Activated CD8-positive, alpha-beta memory T cell treated with anti-CD3 and anti-CD28 coated beads for 4 hours (primary cell): ENCODE measurements at regions not wholly inside any gene's neighbourhood (a gene's known extent, or its start where the extent isn't known, plus 50 kb on each side); places are given as distances from the start of the nearest gene placed in this dataset.

Experiments
- DNase-seq, 2 donors: peaks; one replicate each; pipeline ENCODE4 v3.0.0-alpha.2; 2020; ENCODE audit warnings: low read depth in 2 of 2

DNA sequence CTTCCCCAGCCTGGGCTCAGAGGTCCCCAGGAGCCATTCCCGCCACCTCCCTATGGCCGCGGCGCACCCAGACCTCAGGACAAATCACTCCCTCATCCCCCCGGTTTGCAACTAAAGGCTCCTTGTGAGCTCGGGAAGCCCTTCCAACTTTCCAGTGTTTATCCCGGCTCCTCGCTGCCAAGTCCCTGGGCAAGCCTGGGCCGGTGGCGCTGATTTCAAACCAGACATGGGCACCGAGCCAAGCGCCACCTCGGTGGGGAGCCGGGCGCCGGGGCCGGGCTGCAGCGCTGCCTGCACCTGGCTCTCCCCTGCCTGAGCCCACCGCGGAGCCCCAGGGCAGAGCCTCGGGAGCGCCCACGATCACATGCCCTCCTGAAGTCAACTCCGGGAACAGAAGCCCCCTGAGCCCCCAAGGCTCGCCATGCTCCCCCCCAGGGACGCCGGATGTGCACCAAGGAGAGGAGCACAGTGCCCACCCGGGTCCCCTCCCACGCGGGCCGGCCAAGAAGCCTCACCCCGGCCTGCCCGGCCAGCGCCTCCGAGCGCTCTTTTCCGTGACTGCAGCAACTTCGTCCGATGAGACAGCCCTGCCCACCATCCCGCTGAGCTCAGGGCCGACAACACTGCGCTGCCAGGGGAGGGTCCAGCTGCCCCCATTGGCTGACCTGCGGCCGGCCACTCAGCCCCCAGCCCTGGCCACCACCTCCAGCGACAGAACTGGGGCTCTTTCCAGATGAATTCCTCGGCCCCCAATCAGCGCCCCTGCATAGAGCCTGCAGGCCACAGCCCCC, 50.0 kb downstream of the NCOR2 start:
- DNase-seq, result no peak

DNA sequence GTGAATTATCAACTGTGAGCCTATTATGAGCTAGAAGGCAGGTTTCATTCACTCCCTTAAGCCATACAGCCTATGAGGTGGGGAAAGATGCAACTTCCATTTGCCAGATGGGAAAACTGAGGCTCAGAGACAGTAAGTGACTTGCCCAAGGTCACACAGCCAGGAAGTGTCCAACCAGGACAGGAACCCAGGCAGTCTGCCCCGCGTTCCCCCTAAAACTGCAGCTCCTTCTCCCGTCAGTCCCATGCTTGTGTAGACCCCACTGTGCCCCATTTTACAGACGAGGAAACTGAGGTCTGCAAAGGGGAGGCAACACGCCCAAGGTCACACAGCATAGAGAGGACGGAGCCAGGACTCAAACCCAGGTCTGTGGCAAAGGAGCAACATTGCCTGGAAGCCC, 50.6 kb downstream of the NCOR2 start:
- no peak for DNase-seq

DNA sequence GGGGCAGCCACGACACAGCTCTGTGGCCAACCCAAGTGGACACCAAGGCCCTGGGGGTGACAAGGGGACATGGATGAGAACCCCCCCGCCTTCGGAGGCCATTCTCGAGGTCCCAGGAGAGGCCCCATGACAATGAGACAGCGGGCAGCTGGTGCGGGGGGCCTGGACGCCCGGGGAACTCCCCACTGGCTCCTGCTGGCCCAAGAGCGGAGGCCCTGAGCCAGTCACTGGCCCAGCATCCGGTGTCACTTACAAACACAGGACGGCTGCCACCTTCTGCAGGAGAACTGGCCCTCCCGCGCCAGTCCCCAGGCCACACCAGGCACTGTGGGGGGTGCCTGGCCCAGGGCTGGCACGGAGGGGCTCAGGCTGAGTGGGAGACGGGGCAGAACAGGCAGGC, 51.4 kb downstream of the NCOR2 start:
- no peak for DNase-seq

DNA sequence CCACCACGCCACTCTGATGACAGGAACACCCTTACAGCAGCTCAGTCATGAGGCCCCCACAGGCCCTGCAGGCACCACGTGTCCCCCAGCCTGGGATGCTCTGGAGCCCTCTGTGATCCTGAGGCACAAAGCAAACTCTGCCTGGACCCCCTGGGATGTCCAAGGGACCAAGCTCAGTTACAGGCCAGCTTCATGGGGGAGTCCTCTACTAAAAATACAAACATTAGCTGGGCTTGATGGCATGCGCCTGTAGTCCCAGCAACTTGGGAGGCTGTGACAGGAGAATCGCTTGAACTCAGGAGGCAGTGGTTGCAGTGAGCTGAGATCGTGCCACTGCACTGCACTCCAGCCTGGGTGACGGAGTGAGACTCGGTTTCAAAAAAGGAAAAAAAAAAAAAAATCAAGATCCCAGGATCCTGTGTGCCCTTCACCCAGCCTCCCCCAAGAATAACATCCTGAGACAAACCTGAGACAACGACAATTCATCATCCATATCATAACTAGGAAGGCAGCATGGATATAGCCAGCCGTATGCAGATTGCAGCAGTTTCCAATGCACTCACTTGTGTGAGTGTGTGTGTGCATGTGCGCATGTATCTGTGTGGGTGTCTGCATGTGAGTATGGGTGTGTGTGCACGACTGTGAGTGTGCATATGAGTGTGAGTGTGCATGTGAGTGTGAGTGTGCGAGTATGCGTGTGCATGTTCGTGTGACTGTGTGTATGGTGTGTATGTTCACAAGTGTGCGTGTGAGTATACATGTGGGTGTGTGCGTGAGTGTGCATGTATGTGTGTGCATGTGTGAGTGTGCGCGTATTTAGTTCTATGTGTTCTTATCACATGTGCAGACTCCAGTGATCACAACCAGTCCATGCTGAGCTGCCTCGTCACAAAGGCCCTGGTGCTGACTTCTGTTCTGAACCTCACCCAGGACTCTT, 52.1 kb downstream of the NCOR2 start:
- DNase-seq, result no peak

DNA sequence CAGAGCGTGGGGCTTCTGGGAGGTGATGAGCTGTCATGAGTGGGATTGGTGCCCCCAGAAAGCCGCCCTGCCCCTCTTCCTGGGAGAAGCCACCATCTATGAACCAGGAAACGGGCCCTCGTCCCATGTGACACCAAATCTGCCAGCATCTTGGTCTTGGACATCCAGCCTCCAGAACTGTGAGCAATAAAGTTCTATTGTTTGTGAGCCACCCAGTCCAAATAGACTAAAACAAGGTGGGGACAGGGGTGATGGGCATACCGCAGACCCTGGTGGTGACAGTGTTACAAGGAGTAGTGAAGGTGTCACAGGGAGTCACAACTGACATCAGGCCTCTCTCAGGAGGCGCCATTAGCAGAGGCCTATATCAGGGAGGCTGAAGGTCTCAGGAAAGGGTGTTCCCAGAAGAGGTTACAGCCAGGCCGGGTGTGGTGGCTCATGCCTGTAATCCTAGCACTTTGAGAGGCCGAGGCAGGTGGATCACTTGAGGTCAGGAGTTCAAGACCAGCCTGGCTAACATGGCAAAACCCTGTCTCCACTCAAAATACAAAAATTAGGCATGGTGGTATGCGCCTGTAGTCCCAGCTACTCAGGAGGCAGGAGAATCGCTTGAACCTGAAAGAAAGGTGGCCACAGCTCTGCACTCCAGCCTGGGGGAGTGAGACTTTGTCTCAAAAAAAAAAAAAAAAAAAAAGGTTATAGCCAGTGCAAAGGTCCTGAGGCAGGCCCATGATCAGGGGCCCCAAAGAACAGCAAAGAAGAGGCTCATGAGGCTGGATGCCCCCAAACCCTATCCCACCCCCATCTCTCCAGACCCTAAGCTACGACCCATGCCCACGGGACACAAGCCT, 53.0 kb downstream of the NCOR2 start:
- no peak for DNase-seq

DNA sequence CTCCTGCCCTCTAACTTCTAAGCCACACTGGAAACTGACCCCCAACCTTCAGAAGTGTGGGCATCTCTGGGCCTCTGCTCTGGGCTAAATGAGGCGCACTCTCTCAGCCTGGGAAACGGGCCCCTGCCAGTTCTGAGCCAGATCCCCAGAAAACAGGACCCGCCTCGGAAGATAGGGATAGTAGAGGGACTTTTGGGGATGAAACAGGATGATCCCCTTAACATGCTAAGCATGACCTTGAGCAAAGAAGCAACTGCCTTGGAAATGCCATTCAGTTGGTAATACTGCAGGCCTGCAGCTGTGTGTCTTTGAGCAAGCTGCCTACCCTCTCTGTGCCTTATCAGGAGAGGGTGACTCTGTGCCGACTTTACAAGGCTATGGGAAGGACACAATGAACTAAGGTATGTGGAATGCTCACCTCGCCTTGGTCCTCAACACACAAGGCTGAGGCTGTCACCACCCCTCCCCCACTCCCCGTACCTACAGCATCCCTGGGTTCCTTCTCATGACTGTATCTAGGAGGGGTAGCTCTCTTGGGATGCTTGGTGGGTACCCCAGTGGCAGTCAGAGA, 54.0 kb downstream of the NCOR2 start:
- DNase-seq, result no peak

DNA sequence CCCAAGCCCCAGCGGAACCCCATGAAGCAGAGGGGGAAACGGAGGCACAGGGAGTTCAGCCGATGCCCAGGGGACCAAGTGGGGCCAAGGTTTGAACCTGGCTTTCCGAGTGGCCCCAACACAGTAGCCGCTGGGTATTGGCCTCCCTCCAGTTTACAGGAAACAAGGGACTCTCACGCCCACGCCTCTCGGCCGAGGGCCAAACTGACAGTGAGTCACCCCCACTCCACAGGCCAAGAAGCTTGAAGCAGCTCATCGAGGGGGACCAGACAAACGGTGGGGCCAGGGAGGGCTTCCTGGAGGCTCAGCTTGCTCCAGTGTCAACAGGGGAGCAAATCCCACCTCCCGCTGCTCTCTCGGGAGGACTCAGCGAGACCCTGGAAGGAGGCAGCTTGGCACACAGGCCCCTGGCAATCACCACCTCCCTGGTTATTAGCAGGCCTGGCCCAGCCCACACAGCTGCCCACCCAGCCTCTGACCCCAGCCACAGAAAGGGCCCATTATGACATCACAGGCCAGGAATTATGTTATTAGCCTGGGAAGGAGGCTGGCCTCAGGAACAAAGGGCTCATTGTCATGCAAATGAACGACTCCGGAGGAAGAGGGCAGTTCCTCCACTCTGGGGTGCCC, 54.6 kb downstream of the NCOR2 start:
- no peak for DNase-seq

DNA sequence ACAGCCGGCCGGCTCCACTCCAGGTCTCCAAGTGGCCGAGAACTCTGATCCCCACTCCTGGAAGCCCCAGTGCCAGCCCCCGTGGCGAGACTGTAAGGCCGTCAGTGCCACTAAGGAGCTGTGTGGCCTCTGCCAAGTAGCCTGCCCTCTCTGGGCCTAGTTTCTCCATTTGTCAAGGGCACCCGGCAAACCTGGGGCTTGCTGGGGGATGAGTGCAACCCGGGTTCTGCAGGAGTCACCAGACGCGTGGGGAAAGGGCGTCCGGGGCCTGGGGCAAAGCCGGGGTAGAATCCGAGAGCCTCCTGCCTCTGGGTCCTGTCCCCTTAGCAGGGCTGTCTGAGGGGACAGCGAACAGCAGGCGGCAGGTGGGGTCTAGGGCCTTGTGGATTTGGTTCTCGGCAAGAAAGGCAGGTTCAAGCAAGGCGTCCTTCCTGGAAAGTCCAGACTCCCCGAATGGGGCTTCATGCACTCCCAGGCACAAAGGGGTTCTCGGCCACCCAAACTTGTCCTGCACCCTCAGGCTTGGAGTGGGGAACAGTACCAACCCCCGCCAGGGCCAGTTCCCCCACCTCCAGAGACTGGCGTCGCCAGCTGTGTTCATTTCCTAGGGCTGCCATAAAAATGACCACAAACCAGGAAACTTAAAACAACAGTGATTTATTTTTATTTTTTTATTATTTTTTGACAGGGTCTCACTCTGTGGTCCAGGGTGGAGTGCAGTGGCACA, 56.0 kb downstream of the NCOR2 start:
- no peak for DNase-seq

DNA sequence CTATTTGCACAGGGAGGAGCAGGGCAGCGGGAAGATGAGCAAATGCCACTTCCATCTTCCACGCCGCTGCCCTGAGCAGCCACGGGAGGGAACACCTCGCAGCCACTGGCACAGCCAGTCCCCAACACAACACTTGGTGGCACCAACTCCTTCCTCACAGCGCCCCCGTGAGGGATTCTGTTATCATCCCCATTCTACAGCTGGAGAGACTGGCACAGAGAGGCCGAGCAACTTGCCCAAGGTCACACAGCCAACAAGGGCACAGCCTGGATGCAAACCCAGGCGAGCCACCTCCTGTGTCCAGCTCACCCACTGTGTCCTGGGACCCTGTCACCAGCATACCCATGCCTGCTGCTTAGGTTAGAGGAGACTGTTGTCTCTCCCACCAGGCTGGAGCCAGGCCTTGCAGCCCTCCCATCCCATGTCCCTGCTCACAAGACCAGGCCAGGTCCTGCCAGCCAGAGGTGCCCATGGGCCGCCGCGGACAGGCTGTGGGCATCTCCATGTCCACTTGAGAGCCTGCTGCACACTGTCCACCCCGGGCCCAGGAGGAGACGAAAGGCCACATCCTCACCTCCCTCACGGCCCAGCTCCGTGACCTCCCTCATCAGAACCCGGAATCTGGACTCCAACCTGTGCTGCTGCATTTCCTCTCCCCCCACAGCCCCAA, 57.0 kb downstream of the NCOR2 start:
- DNase-seq, result no peak

DNA sequence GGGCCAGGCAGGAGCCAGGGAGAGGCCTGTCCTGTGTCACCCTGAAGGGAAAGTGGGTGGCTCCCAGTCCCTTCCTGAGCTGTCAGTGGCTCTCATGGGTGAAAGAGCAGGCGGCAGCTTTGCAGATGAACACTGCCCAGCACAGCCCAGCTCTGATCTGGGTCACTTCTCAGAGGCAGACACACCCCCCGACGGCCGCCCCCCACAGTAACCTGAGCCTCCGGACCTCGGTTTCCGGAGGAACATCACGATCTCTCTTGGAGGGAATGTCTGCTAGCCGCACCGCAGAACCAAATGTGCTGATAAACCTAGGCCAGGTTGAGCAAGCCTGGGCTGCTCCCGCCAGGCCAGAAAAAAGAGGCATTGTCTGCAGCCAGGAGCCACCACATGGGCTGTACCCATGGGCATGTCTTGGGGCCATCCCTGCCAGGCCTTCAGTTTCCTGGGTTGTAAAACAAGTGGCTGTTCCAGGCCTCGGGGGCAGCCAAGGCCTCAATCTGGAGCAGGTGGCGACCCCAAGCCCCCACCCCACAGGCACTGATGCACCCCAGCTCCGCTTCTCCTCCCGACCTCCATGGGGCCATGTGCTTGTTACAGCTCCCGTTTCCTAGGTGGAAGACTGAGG, 57.6 kb downstream of the NCOR2 start:
- DNase-seq, result no peak

DNA sequence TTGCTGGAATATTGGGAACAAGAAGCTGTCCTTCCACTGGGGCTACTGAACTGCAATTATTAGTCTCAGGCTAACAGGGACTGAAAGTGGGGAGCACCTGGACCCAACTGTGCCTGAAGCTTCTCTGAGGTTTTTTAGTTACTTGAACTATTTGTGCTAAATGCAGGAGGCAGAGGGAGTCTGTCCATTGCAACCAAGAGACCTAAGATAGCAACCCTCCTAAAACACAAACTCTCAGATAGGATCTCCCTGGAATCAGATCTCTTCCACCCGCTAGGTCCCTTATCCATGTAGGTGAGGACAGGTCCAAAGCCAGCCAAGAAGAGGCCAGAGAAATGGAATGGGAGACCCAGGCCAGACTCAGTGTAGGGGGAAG, 58.1 kb downstream of the NCOR2 start:
- no peak for DNase-seq

DNA sequence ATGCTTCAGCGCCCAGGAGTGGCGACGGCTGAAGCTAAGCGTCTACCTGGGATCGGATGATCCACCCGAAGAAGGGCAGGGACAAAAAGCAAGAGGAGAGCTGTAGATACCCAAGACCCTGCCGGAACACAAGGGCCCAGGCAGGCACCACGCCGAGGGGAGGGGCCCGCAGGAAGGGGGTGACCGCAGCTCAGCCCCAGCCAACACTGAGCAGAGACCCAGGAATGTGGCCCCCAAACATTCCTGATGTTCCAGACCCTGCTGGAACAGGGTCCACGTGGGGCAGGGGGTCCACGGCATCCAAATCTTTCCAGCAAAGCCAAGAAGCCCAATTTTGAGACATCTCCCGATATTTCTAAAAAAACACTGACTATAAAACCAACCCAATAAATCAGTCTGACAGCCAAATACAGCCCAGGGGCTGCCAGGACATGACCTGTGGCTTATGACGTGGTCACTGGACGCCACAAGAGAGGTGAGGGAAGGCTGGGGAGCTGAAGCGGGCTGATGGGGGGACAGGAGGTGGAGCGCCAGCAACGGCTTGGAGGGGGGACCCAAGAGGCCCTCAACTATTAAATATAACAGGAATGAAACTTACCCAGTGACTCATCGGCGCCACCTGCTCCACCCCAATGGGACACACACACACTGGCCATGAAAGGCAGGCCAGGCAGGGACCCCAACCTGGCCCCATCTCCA, 58.9 kb downstream of the NCOR2 start:
- no peak for DNase-seq

DNA sequence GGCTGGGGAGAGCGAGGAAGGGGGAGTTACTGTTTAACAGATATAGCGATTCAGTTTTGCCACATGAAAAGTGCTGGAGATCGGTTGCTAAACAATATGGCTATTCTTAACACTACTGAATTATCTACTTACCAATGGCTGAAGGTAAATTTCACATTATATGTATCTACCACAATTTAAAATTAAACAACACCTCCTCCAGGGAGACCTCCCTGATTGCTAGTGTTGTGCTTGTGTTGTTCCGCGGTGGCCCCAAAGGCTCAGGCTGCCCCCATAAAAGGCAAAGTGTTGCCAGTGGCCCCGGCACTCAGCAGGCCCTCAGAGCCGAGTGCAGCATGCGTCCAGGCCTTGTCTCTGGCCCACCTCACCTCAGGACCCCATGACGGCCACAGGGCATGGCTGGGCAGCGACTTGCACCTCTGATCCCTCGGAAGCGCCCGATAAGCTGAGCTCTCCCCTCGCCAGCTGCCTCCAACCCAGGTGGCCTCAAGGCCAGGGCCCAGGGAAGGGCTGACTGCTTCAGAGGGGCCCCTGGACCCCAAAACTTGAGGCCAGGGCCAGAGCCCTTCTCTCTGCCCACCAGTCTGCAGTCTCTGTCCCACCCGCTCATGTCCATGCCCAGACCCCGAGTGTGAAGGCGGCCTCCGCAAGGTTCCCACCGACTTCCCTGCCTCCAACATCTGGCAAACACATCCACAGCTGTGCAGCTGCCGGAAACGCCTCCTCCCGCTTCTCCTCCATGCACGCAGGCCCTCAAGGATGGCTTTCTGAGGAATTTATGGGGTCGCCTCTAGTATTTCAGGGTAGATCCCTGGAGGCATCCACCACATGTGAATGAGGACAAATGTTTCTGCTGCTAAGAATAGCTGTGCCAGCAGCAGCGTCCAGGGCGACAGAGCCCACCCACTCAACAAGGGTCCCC, 60.0 kb downstream of the NCOR2 start:
- DNase-seq, result no peak

DNA sequence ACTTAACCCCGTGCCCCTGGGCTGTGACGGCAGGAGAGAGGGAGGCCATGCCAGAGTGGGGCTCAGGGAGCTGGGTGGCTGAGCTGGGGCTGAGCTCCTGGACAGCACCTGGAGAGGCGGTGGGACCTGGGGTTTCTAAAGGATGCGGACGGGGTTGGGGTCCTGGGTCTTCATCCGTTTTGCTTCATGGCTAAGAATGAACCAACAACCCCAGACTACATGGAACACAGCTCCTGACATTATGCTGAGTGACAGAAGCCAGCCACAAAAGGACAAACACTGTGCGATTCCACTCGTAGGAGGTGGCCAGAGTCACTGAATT, 60.6 kb downstream of the NCOR2 start:
- no peak for DNase-seq

DNA sequence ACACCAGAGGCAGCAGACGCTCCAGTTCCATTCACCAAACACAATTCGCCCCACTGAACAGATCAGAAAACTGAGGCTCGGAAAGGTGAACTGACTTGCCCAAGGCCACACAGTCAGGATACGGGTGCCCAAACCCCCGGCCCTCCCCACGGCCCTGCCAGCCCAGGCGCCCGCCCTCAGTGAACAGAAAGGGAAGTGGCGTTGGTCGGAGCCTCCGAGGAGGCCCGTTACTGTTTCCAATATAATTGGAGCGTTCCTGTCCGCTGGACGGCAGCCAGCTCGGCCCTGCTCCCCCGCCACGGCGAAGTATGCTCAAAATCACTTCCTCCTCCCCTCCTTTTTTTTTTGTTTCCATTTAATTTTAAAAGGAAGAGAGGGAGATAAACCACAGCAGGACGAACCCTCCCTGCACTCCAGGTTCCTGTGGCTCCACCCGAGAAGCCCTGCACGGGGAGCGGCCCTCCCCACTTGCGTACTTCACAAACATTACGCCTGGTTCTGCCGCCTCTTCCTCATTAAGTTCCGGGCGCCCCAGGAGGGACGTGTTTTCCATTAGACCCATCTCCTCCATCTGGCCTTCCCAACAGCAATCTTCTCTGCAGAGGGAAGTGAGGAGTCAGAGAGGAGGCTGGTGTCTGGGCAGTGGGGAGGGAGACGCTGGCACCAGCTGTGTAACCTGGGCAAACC, 61.1 kb downstream of the NCOR2 start:
- no peak for DNase-seq

DNA sequence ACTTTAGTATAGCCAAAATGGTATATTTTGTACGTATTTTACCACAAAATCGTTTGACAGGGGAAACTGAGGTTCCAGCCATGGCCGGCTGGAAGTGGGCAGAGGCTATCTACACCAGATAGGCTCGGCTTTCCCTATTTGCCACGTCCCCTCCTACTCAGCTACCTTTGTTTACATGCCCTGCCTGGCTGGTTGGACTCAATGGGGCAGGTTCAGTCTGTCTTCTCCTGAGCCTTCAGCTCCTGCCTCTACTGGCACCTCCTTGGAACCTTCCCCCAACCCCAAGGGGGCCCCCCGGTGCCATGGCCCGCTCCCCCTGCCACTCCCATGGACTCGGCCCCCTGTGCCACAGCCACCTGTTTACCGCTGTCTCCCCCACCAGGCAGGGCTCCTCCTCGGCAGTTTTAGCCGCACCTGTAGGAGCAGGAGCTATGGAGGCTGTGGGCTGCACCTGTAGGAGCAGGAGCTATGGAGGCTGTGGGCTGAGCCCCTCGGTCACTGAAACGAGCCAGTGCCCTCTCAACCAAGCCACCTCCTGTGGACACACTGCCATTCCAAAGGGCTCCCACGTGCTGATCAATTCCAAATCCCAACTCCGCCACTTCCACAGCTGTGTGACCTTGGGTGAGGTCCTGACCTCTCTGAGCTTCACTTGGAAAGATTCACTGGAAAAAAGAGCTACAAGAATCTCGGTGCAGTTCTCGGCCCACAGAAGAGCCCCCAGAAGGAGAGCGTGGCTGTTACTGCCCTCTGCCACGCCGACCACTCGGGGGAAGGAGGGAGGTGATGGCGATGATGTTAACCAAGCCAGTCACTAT, 62.2 kb downstream of the NCOR2 start:
- no peak for DNase-seq
